HG03064 (cell line): ENCODE measurements at regions not wholly inside any gene's neighbourhood (a gene's known extent, or its start where the extent isn't known, plus 50 kb on each side); places are given as distances from the start of the nearest gene placed in this dataset.

Experiments used
- ATAC-seq: cut with Tn5 transposase; IDR thresholded peaks from one replicate; pipeline ENCODE4 v1.9.1; 2021; ENCODE audit warnings: low read depth; ENCODE audit not compliant: unreplicated experiment

DNA sequence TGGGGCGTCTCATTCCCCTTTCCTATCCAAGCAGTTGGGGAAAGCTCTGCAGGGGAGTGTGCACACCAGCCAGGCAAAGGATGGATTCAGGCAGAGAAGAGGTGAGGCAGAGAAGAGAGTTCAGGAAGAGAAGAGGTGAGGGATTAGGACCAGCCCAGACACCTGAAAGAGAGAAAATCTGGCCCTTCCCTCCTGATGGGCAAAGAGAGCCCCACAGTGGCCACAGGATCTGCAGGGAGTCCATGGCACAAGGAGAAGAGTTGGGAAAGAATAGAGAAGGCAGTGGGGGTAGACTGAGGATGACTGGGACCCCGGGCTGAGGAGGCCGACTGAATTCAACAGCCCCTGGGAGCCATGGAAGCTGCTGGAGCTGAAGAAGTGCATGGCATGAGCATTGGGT, 140.4 kb upstream of the ZMIZ1 start:
- no peak for ATAC-seq

DNA sequence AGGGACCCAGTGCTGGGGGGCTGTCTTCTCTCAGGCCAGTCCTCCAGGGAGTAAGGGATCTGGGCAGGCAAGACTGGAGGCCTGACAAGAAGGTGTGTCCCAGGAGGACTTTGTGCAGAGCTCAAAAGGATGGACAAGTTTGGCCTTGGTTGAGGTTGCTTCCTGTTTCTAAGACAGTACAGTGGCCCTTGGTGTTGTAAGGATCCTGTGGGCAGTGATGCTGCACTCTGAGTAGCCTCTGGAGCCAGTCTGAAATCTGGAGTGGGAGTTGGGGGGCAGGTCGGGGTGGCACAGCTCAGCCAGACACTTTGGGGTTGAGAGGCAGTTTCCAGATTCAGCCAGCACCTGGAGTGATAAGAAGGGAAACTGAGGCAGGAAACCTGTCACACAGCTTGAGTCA, 139.2 kb upstream of the ZMIZ1 start:
- no peak for ATAC-seq

DNA sequence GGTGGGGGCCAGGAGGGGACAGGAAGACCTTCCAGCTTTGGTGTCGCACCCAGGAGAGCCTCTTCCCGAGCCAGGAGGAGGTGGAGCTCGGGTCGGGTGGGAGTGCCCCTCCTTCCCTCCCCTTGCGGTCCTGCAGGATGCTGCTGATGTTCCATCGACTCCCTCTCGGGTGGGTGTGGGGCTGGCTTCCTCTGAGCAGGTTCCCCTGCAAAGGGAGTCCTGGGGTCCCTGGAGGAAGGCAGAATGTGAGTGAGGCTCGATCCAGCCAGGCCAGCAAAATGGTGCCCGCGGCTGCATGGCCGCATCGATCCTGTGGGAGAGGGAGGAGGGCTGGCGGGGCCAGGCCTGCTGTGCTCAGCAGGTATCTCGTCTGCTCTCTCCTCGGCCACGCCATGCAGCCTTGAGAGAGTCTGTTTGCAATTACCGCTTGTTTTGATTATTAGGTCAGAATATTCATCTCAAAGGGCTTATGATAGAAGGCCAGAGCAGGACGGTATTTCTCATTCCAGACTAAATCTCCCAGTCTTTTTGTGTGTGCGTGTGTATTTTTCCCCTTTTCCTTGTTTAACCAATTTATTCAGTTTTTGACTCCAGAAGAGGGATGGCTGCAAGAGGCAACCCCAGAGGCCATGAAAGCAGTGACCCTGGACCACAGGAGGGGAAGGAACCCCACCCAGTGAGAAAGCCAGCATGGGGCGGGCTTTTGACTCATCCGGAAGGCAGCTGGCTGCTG, 137.3 kb upstream of the ZMIZ1 start:
- no peak for ATAC-seq

DNA sequence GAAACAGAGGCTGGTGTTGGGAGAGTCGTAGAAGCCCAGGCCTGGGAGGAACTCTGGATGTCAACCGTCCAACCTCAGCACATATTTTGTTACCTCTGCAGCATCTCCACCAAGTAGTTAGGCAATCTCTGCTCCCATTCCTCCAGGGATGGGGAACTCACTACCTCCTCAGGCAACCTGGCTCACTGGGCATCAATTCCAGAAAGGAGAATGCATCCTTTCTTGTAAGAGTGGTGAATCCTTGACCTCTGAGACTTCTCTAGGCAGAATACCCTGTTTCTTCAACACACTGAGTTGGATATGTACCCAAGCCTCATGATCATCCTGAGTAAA, 136.7 kb upstream of the ZMIZ1 start:
- ATAC-seq, result no peak

DNA sequence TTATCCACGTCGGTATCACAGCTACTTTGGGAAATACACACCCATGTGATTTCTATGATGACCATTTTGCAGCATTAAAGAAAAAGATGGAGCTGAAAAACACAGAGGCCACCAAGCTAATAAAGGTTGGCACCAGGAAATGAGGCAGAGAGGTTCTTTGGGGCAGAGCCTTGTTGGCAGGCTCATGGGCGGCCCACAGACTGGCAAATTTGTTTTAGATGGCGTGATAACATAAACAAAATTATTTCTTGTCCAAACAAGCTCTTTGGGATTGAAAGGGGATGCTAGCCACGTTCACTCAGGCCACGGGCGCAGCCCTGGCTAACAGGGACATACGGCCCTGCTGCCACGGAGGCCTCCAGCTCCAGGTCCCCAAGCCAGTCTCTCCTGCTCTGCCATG, 135.9 kb upstream of the ZMIZ1 start:
- ATAC-seq, result no peak

GRCh38 chr10:78933828-78934531, 134.8 kb upstream of the ZMIZ1 start:
- ATAC-seq, result no peak

- no peak for ATAC-seq
Measured at GRCh38 chr10:78934532-78934898, 134.3 kb upstream of the ZMIZ1 start.

GRCh38 chr10:78934994-78935602, 133.7 kb upstream of the ZMIZ1 start:
- no peak for ATAC-seq

GRCh38 chr10:78935697-78936407, 132.9 kb upstream of the ZMIZ1 start:
- ATAC-seq, result no peak

DNA sequence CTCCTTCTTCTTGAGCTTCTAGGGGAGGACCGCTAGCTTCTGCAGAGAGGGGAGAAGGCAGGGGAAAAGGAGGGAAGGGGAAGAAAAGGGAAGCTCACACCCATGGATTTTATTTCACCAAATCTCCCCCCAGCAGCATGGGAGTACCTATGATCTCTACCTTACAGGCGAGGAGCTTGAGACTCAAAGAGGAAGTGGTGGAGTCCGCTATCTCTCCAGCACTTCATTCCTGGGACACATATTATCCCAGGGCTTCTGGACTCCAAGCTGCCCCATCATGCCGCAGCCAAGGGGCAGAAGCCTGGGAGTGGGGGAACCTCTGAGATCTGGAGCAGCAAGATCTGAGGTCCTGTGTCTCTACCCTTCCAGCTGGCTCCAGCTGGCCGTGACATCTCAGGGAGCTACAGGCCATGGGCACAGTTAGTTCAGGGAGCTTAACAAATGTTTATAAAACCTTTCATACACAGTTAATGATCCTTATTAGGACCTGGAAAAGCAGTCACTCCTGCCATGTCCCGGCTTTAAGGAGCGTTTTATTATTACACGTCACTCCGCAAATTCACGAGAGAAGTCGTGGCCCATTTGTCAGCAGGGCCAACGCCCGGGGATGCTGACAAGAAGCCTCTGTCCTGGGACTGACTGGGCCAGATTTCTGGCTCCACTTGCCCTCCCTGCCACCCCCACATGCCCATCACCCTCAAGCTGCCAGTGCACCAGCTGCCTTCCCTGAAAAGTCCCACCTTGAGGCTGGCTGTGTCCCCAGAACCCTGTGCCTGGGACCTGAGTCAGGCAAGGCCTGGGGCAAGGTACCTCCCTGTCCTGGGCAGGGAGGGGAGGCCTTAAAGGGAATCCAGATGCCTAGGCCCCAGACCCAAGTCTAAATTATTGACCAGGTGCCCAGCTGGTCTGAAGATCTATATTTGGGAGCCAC, 132.1 kb upstream of the ZMIZ1 start:
- ATAC-seq, result no peak

- no peak for ATAC-seq
Measured at GRCh38 chr10:78937393-78937792, 131.4 kb upstream of the ZMIZ1 start.

GRCh38 chr10:78937800-78938694, 130.7 kb upstream of the ZMIZ1 start:
- no peak for ATAC-seq

GRCh38 chr10:78938695-78939672, 129.8 kb upstream of the ZMIZ1 start:
- no peak for ATAC-seq

DNA sequence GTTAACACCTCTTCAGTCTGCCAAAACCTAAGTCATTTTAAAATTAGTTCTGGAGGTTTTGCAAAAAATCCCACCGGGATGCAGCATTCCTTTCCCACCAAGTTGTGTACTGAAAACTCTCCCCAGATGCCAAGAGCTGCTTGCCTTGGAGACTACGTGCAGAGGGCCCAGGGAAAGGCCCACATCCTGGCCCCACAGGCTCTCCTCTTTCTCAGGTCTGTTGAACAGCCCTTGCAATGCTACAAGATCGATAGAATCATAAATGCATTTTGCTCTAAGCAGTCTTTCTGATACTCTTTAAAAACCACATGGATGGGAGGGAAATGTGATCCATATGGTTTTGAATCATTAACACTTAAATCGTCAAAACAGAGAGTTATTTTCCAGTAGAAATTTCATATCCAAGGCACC, 126.7 kb upstream of the ZMIZ1 start:
- ATAC-seq, result no peak

DNA sequence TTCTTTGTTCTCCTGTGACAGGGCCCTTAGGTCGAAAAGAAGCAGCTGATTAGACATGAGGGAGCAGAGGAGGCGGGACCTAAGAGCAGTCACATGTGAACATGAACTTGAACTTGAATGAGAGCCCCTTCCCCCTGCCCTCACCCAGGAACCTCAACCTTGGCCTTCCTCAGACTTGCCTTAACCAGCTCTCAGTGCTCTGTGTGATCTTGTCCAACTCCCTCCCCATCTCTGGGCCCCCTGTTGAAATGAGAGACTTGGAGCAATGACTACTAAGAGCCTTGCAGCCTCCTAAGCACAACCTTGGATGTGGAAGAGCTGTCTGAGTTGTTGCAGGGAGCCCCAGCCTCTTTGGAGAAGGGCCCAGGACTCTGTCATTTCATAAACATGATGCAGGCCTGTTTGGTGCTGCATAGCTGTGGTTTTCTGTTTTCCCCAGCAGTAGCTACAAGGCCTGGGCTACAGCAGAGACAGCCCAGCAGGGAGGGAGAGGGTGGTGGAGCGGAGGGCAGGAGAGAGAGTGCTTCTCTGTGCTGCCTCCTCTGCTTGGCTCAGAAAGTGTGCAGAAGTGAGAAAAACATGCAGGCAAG, 123.9 kb upstream of the ZMIZ1 start:
- ATAC-seq, result no peak

DNA sequence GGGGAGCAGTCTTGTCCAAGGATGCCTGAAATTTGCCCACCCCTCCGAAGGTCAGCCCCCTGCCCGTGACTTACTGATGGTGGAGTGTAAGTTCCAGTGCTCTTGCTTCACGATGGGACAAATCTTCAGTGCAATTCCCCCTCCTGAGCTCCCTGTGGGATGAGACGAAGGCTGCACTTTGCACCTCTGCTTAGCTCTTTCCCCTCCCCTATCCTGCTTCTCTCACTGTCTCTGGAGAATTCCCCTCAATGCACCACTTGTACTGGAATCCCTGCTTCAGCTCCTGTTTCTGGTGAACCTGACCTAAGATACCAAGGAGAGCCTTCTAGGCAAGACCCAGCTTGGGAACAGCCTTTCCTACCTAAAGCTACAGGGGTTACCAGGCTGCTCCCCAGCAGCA, 122.9 kb upstream of the ZMIZ1 start:
- ATAC-seq, result no peak

- no peak for ATAC-seq
Measured at GRCh38 chr10:78947226-78947625, 121.5 kb upstream of the ZMIZ1 start.

- no peak for ATAC-seq
Measured at GRCh38 chr10:78947733-78948132, 121.0 kb upstream of the ZMIZ1 start.
